ENCODE measurements at regions not wholly inside any gene's neighbourhood (a gene's known extent, or its start where the extent isn't known, plus 50 kb on each side); places are given as distances from the start of the nearest gene placed in this dataset.

- Histone ChIP-seq H3K36me3 (no peaks in the 10 kb centered on the region), H3K27ac (no peak overlapping the region), H3K9ac (no peak overlapping the region), H4K20me1 (no peaks in the 10 kb centered on the region), H3K4me2 (0 out of 22 replicates have a peak overlapping the region, but pooled peaks of 1 of the 11 experiments have one; percentile 14), H3K27me3 (no peaks in the 10 kb centered on the region), H3K4me1 (peaks cover 0 to 8% (median 5%) of the 10 kb centered on the region in 10 experiments; a peak in 6 of 20 replicates), H3K9me3 (replicated peaks in 1 of 11) (peaks cover 8 to 30% (median 20%) of the 10 kb centered on the region in 11 experiments; a peak in 20 of 22 replicates), H3K4me3 (no peak overlapping the region)
- TF ChIP-seq Cebpa-rat (IDR thresholded peaks at IDR 0.05): peak in 1 of 11 experiments; percentile 11; a peak in 1 of 22 replicates
These were observed 106.2 kb downstream of the KCNF1 start for GRCh38 chr2:11017921-11018320.

- H3K9ac ChIP-seq: no peak overlapping the region
- peaks cover 8 to 25% (median 17%) of the 10 kb centered on the region in 11 experiments; a peak in 20 of 22 replicates for H3K9me3 ChIP-seq (replicated peaks in 1 of 11)
- H3K27ac ChIP-seq: no peak overlapping the region
- peaks cover 0 to 8% (median 5%) of the 10 kb centered on the region in 10 experiments; a peak in 6 of 20 replicates for H3K4me1 ChIP-seq
- TF ChIP-seq Cebpa-rat (IDR thresholded peaks at IDR 0.05): no peak
- H3K4me3 ChIP-seq: no peak overlapping the region
- H4K20me1 ChIP-seq: no peaks in the 10 kb centered on the region
- no peaks in the 10 kb centered on the region for H3K27me3 ChIP-seq
- H3K36me3 ChIP-seq: no peaks in the 10 kb centered on the region
- 0 out of 22 replicates have a peak overlapping the region, but pooled peaks of 1 of the 11 experiments have one; percentile 14 for H3K4me2 ChIP-seq
These were observed 107.0 kb downstream of the KCNF1 start for GRCh38 chr2:11018651-11019185.

- TF ChIP-seq Cebpa-rat (IDR thresholded peaks at IDR 0.05): no peak
- Histone ChIP-seq H3K4me3 (no peak overlapping the region), H3K9me3 (replicated peaks in 1 of 11) (peaks cover 8 to 25% (median 17%) of the 10 kb centered on the region in 11 experiments; a peak in 20 of 22 replicates), H3K27ac (no peak overlapping the region), H3K36me3 (no peaks in the 10 kb centered on the region), H4K20me1 (no peaks in the 10 kb centered on the region), H3K4me1 (peaks cover 0 to 12% (median 5%) of the 10 kb centered on the region in 10 experiments; a peak in 7 of 20 replicates), H3K9ac (no peak overlapping the region), H3K27me3 (no peaks in the 10 kb centered on the region), H3K4me2 (no peak overlapping the region)
These were observed 107.9 kb downstream of the KCNF1 start for GRCh38 chr2:11019614-11020013.

GRCh38 chr2:11022064-11022463 is 110.3 kb downstream of the KCNF1 start:
- Histone ChIP-seq H3K36me3 (no peaks in the 10 kb centered on the region), H3K27me3 (no peaks in the 10 kb centered on the region), H3K4me1 (peaks cover 0 to 8% (median 0%) of the 10 kb centered on the region in 10 experiments; a peak in 5 of 20 replicates), H4K20me1 (no peaks in the 10 kb centered on the region), H3K4me2 (no peak overlapping the region), H3K9ac (no peak overlapping the region), H3K9me3 (replicated peaks in 1 of 11) (peaks cover 8 to 25% (median 17%) of the 10 kb centered on the region in 11 experiments; a peak in 20 of 22 replicates), H3K4me3 (no peak overlapping the region), H3K27ac (no peak overlapping the region)
- TF ChIP-seq Cebpa-rat (IDR thresholded peaks at IDR 0.05): no peak

- H3K27me3 ChIP-seq: no peaks in the 10 kb centered on the region
These were observed 111.0 kb downstream of the KCNF1 start for GRCh38 chr2:11022591-11023273.

GRCh38 chr2:11023326-11024258 is 111.9 kb downstream of the KCNF1 start:
- TF ChIP-seq Cebpa-rat (IDR thresholded peaks at IDR 0.05): no peak
- H3K36me3 ChIP-seq: no peaks in the 10 kb centered on the region
- H3K9me3 ChIP-seq (replicated peaks in 1 of 11): peaks cover 0 to 11% (median 3%) of the 10 kb centered on the region in 11 experiments; a peak in 15 of 22 replicates
- H3K27ac ChIP-seq: no peak overlapping the region
- H3K9ac ChIP-seq: no peak overlapping the region
- no peaks in the 10 kb centered on the region for H3K27me3 ChIP-seq
- 0 out of 22 replicates have a peak overlapping the region, but pooled peaks of 2 of the 11 experiments have one; percentile 1 to 18 for H3K4me2 ChIP-seq
- H3K4me3 ChIP-seq: no peak overlapping the region
- peaks cover 0 to 7% (median 0%) of the 10 kb centered on the region in 10 experiments; a peak in 4 of 20 replicates for H3K4me1 ChIP-seq
- no peaks in the 10 kb centered on the region for H4K20me1 ChIP-seq

More at GRCh38 chr2:11022591-11023273, 111.0 kb downstream of the KCNF1 start:
- no peak for TF ChIP-seq Cebpa-rat (IDR thresholded peaks at IDR 0.05)
- Histone ChIP-seq H3K36me3 (no peaks in the 10 kb centered on the region), H3K4me3 (no peak overlapping the region), H4K20me1 (no peaks in the 10 kb centered on the region), H3K9ac (no peak overlapping the region), H3K27ac (no peak overlapping the region), H3K4me1 (peaks cover 0 to 8% (median 0%) of the 10 kb centered on the region in 10 experiments; a peak in 5 of 20 replicates), H3K4me2 (no peak overlapping the region), H3K9me3 (replicated peaks in 1 of 11) (peaks cover 6 to 20% (median 11%) of the 10 kb centered on the region in 11 experiments; a peak in 20 of 22 replicates)

- H3K4me2 ChIP-seq: peak overlapping the region in 2 of 11 experiments; percentile 1 to 18; a peak in 1 of 22 replicates
- H3K9me3 ChIP-seq (replicated peaks in 1 of 11): peaks cover 0 to 5% (median 0%) of the 10 kb centered on the region in 11 experiments; a peak in 2 of 22 replicates
- no peaks in the 10 kb centered on the region for H3K36me3 ChIP-seq
These were observed 112.5 kb downstream of the KCNF1 start for GRCh38 chr2:11024259-11024645.

GRCh38 chr2:11024687-11025086 is 113.0 kb downstream of the KCNF1 start:
- H4K20me1 ChIP-seq: no peaks in the 10 kb centered on the region
- H3K27me3 ChIP-seq: no peaks in the 10 kb centered on the region
- no peak overlapping the region for H3K9ac ChIP-seq
- H3K4me2 ChIP-seq: 0 out of 22 replicates have a peak overlapping the region, but pooled peaks of 1 of the 11 experiments have one; percentile 1
- no peak overlapping the region for H3K4me3 ChIP-seq
- H3K36me3 ChIP-seq: no peaks in the 10 kb centered on the region
- no peak overlapping the region for H3K27ac ChIP-seq
- 0 out of 22 replicates have a peak, but pooled peaks cover 0 to under 1% (median 0%) of the 10 kb centered on the region in 11 experiments for H3K9me3 ChIP-seq (replicated peaks in 1 of 11)
- TF ChIP-seq Cebpa-rat (IDR thresholded peaks at IDR 0.05): no peak
- peaks cover 0 to 7% (median 0%) of the 10 kb centered on the region in 10 experiments; a peak in 2 of 20 replicates for H3K4me1 ChIP-seq

More at GRCh38 chr2:11024259-11024645, 112.5 kb downstream of the KCNF1 start:
- H3K4me3 ChIP-seq: no peak overlapping the region
- H4K20me1 ChIP-seq: no peaks in the 10 kb centered on the region
- TF ChIP-seq Cebpa-rat (IDR thresholded peaks at IDR 0.05): no peak
- peaks cover 0 to 7% (median 0%) of the 10 kb centered on the region in 10 experiments; a peak in 2 of 20 replicates for H3K4me1 ChIP-seq
- no peak overlapping the region for H3K27ac ChIP-seq
- H3K27me3 ChIP-seq: no peaks in the 10 kb centered on the region
- H3K9ac ChIP-seq: no peak overlapping the region

Measured in BLaER1 treated with 17β-estradiol and CSF1 and Interleukin-3, amounts not matched to agents 10 nM and 100 nM (cell line).